ENCODE measurements at regions not wholly inside any gene's neighbourhood (a gene's known extent, or its start where the extent isn't known, plus 50 kb on each side); places are given as distances from the start of the nearest gene placed in this dataset.
"Not testable (repeated sequence)": the region's sequence is repeated elsewhere in the genome, so short reads cannot be mapped to it uniquely, and the experiment has no call there.

DNA sequence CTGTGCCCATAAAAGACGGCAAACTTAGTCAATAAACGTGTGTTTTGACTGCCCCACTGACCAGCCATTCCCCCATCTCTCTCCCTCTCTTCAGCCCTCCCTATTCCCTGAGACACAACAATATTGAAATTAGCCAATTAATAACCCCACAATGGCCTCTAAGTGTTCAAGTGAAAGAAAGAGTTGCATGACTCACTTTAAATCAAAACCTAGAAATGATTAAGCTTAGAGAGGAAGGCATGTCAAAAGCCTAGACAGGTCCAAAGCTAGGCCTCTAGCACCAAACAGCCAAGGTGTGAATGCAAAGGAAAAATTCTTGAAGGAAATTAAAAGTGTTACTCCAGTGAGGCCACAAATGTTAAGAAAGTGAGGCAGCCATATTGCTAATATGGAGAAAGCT is 261.6 kb upstream of the TBX18 start:
- DNase-seq: no peak

DNA sequence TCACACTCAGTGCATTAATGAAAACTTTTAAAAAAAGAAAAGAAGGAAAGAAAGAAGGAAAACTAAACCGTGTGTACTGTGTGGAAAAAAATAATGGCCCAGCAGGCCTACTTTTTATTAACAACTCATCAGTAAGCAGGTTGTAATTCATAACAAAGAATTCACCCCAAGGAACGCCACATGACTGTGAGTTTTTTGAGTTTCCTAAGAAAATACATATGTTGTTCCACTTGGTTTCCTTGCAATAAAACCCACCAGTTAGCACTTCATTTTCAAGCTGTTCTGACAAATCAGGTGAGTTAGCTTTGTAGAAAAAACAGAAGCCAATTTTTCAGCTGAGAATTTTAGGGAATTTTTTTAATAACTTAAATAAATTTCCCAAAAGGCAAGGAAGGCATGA is 259.3 kb upstream of the TBX18 start:
- DNase-seq: no peak

DNA sequence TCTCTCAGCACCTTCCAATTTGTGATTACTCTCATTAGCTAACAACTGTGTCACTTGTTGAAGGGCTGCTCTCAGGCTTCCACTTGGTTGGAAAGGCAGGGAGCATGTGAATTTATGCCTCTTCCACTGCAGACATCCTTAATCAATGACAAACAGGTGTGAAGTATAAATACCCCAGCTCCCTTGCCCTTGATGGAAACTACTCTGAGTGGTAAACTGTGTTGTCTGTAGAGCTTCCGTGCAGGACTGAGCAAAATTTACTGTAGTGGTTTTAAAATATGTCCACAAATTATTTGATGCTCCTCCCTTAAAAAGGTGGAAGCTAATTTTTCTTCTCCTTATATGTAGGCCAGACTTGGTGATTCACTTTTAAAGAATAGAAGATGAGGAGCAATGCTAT is 253.0 kb upstream of the TBX18 start:
- DNase-seq: no peak

DNA sequence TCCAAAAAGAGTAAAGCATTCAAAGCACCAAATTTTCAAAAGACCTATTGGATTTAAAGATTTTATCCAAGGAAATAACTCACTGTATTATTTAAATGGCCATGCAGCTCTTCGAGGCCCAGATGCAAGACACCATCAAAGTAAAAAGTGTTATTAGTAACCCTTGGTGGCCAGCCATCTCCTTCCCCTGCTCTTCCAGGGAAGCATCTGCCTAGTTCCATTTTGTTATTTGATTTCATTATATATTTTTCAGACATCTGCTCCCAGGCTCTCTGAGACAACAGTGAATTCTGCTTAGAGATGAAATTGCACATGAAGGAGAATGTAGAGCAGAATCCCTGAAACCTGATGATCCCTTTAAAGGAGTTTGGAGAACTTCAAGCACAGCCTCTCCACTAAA is 252.3 kb upstream of the TBX18 start:
- DNase-seq: no peak

DNA sequence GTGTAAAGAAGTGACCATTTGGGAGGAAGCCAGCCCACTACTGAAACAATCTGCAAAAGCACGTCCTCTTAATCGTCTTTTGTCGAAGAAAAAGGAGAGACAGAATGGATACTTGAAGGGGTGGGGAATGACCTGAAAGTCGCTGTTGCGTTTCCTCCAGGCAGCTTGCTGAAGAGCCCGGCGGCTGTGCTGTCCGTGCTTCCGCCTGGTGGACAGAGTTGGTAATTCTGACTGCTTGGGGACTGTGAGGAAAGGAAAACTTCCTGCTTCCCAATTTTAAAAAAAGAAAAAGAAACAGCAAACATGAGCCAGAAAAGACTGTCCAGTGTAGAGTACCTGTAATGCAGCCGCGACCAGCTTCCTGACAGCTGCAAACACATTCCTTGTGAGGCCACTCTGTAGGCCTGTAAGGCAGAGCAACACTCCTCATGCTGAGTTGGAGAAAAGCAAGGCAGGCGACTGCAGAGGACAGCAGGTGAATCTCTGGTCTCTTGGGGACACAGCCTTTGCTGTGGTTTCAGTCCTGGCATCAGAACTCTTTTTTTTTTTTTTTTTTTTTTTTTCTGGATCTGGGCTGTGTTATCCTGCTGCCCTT is 251.1 kb upstream of the TBX18 start:
- DNase-seq: peak in 2 of 58 donors; percentile 6 to 15

DNA sequence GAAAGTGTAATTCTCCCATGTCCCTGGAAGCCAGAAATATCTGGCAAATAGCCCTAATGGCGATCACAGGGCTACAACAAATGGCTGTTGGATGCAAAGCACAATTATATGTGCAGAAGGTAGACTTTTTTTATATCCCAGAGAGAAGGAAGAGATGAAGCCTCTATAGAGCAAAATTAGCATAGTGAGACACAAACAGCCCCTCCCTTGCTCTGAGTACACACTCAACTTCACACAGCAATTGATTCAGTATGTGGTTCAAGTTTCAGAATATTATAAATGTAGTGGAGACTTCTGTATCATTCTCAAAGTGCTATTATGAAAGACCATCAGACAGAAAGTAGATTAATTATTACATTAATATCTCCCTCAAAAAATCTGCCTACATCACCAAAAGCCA is 246.5 kb upstream of the TBX18 start:
- DNase-seq: no peak

DNA sequence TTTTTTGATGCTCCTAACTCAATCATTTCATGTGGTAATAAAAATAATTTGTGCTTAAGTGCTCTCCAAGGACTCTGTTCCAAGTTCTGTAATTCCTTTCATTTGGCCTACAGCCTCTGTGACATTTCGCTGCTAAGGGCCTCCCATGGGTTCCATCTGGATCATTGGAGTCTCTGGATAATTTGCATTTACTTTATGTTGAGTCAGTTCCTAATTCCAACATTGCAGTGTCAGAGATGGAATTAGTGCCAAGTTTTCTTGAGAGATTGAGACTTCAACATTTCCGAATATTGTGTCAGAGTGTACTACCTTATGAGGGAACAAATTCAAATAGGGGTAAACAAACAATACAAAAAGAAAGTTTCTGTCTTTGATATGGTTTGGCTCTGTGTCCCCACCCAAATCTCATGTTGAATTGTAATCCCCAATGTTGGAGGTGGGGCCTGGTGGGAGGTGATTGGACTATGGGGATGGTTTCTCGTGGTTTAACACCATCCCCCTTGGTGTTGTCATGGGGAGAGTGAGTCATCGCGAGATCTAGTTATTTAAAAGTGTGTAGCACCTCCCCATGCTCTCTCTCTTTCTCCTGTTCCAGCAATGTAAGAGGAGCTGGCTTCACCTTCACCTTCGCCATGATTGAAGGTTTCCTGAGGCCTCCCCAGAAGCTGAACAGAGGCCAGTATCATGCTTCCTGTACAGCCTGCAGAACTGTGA is 244.1 kb upstream of the TBX18 start:
- DNase-seq: no peak

DNA sequence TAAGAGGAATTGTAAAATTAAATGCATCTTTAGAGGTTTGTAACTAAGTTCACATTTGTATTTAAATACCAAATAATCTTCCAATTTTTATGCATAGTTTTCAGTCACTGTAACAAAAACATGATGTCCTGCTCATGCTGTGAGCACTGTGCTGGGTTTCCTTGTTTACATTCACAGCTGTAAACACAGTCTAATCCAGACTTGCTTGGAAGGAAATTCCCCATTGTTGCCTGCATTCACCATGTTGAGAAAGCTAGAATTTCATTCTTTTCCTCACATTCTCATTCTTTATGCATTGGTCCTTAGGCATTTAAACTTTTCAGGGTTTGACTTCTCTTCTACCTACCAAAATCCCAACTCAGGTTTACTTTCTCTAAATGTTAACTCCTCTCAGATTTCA is 242.0 kb upstream of the TBX18 start:
- DNase-seq: no peak

DNA sequence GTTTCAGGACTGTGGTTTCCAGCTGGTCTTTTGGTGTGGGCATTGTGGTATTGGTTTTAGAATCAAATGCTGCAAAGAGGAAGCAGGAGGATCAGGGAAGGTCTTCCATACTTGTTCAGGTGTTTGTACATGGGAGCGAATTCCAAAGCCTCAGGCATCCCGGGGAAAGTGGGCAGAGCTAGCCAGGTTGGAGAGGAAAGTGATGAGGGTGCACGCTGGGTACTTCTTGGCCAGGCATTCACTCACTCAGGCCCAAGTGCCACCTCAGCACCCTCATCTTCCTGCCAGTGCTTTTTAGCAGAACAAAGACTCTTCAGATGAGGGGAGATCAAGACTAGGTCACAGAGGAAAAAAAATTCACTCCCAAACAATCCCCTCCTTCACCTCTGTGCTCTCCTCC is 241.1 kb upstream of the TBX18 start:
- no peak for DNase-seq

DNA sequence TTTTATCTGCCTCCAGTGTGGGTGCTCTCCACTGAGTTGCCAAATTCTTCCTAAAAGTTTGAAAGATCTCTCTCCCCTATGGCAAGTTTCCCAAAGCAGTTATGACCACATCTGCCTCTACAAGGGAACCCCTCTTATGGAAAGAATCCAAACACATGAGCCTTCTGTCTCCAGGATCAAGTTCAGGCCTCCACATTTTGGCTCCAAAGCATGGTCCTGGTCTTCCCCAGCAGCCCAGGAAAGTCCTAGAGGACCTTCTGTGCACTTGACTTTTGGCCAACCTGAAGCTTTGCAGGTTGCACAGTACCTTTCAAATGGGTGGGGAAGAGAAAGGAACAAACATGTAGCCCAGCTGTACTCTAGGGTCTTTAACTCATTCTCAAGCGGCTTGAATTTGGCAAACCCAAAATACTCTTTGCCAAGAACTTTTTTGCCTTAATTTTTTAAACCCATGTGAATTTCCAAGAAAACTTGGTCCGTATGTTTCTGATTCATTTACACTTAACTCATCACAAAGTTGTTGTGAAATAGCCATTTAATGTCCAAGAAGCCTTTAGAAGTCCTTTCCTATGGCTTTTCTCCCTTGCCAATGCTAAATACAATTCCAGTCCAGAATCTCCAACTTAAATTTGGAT is 240.1 kb upstream of the TBX18 start:
- no peak for DNase-seq

DNA sequence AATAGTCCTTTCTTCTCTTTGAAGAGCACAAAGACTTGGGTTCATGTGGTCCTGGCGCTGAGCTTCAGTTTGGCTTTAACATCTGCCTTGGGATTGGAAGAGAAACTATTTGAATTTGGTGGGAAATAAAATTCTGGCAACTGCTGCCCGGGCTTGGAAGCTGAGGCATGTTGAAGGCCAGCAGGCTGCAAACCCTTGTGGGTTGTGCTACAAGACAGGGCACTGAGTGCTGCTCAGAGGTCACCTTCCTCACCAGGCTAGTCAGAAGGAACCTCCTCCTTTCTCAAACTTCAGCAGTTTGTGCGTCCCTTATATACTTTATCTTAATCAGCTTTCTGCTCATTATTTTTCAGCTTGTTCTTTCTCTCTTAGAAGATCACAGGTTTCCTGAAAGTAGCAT is 238.4 kb upstream of the TBX18 start:
- DNase-seq: no peak

DNA sequence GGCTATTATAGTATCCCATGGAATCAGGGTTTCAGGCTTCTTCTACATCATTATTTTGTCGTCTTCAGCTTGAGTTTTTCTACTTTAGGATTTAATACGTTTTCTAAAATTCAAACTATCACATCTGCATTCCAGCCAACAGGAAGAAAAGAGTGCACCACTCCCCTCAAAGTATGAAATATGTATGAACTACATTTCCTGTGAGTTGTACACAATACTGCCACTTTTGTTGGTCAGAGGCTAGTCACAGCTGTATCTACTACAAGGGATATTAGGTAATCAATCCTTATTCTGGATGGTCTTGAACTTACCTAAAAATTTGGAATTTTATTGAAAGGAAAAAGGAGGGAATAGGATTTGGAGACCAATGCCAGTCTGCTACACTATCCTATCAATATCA is 235.6 kb upstream of the TBX18 start:
- DNase-seq: no peak

DNA sequence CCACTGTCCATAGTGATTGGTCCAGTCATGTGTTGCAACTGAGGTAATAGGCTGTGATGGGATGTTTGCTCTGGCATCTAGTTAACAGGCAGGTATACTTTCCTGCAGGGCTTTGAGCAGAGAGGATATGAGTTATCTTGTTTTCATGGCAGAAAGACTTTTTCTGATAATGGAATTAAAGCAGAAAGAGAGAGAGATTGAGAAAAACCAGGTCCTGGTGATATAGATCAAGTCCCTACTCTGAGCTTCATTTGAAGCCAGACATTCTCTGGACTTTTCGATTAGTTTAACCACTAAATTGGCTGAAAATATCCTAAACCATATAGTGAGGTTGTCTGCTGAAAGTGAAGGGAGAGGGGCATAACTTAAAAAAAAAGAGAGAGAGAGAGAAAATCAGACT is 233.8 kb upstream of the TBX18 start:
- no peak for DNase-seq

DNA sequence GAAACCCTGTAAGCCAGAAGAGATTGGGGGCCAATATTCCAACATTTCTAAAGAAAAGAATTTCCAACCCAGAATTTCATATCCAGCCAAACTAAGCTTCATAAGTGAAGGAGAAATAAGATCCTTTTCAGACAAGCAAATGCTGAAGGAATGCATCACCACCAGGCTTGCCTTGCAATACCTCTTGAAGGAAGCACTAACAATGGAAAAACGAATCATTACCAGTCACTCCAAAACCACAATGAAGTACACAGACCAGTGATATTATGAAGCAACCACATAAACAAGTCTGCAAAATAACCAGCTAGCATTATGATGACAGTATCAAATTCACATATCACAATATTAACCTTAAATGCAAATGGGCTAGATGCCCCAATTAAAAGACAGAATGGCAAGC is 224.4 kb upstream of the TBX18 start:
- not testable (repeated sequence) for DNase-seq

DNA sequence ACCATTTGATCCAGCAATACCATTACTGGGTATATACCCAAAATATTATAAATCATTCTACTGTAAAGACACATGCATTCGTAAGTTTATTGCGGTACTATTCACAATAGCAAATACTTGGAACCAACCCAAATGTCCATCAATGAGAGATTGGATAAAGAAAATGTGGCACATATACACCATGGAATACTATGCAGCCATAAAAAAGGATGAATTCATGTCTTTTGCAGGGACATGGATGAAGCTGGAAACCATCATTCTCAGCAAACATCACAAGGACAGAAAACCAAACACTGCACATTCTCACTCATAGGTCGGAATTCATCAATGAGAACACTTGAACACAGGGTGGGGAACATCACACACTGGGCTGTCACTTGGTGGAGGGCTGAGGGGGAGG is 221.1 kb upstream of the TBX18 start:
- not testable (repeated sequence) for DNase-seq

DNA sequence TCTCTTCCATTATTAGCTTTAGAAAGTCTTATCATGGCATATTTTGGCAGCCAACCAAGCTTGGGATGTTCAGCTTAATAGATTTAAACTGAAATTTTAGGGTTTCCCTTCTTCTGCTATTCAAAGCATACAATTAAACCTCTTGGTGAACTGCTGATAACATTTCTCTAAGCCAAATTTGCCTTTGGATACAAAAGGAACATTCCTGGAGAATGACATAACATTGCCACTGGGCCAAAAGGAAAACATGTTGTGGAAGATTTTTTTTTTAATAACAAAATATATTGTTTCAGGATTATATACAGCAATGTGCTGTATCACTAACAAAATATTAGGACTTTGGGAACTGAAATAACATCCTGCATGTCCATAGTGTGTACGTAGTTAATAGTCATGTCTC is 215.1 kb upstream of the TBX18 start:
- no peak for DNase-seq

DNA sequence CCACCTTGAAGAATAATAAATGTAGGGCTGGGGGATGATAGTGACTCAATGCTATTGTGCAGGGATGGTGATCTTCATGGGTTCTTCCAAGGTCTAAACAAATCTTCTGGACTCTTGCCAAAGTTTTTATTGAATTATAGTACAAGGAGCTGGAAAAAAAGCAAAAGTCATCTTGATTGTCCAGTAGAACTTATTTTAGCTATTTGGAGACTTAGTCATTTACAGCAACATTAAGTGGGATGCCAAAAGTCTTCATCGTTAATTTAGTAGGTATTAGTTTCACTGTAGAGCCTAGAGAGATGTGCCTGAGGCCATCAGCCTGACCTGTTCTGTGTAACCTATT is 212.9 kb upstream of the TBX18 start:
- no peak for DNase-seq

DNA sequence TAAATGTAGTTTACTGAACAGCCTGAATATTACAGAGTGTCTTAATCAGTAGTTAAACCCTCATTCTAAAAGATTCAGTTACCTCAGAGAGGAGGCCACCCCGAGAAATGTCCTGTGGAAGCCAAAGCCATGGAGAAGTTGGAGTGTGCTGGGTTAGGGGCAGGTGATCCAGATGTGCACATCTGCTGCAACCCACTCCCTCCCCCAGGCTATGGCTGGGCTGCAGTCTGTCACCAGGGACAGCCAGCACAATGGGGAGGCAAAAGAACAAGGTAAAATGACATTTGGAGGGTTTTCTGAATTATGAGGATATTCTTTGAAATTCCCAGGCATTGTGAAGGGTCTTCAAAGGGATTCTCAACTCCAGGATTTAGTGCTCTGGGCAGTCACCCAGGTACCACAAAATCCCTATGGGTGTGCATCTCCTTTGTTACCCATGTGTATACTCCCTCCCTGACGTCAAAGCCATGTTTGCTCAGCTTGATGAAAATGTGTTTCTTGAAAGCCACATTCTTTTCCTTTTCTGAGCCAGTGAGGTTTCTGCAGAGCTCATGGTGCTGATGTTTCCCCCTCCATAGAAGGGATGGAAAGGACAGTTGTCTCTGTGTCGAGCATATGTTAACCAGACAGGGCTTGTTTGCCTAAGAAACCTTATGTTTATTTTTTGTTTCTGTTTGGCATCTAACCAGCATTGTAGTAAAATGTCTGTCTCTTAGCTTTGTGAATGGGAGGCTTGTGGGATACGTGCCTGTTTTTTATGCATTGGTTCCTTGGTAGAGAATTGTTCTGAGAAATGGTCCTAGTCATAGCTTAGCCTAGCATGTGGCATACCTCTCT is 212.3 kb upstream of the TBX18 start:
- no peak for DNase-seq

DNA sequence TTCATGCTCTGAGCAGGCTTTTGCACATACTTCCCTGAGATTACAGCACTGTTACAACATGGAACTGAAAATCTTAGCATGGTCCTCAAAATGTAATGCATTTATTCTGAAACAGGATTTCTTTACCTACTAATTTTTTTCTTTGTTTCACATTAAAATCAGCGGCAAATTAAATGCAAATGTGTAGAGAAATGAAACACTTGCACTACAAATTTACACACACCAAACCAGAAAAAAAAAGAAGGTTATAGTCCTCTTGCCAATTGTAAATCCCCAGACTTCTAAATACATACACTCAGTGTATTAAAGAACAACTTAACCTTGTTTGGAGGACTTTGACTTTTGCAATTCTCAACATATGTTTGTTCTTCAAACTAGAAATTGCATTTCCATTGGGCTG is 210.9 kb upstream of the TBX18 start:
- DNase-seq: no peak

DNA sequence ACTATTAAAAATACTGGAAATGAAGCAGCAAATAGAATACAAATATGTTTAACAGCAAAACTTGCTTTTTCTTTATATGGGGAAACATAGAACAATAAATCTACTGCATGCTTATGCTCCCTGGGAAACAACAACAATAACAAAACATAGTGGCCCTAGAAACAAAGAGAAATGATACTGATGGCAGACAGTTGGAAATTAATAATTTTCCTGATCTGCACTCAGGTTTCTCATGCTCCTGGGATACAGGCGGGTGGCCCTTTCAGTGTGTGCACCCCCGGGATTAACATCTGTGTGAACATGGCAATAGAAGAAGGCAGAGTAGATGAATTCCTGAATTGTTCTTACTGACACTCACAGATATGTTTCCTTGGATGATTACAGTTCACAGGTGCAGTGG is 209.2 kb upstream of the TBX18 start:
- DNase-seq: no peak

DNA sequence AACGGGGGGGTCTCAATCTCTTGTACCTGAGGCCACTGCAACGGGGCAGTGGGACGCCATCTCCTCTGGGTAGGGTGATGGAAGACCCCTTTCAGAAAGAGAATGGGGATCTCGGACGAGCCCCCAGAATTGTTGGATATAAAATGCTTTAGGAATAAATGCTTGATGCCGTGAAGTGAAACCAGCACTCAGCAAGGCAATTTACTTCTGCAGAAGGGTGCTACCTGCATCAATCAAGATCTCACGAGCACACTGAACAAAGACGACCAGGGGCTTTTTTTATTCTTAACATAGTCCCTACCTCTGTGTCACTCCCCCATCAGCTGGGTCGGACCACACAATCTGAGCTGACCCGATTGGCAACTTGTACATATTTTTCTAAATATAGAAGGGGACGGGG is 203.6 kb upstream of the TBX18 start:
- no peak for DNase-seq

DNA sequence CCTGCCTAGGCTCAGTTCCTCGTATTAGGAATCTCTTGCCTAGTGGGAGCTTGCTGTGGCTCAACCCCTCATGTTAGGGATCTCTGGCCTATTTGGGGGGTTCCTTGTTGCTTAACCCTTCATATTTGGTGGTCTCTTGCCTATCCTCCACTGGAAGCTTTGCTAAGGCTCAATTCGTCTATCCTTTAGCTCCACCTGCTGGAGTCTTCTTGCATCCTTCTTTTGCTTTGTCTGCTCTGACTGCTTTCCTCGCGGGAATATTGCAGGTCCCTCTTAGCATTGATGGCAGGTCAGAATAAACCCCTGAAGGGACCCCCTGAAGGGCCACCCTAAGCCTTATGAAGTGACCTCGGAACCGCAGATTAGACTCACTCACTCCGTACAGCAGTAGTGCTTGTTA is 203.0 kb upstream of the TBX18 start:
- DNase-seq: peak in 1 of 58 donors; percentile 1

Data from anterior cingulate cortex (tissue), 58 donors.